GM12864 (cell line): ENCODE measurements at regions not wholly inside any gene's neighbourhood (a gene's known extent, or its start where the extent isn't known, plus 50 kb on each side); places are given as distances from the start of the nearest gene placed in this dataset.

ENCODE experiments used
- DNase-seq: peaks from one replicate; pipeline ENCODE4 v3.0.0-alpha.2; 2011; ENCODE audit warnings: low read depth
- H3K4me3 ChIP-seq: 2 replicates; pipeline ENCODE4 v1.5.1; 2011; ENCODE audit warnings: mild to moderate bottlenecking, low read depth, low read length, control low read depth
- CTCF ChIP-seq: IDR thresholded peaks from 2 replicates; pipeline ENCODE4 v1.5.1; 2011; ENCODE audit warnings: low read depth, mild to moderate bottlenecking, moderate library complexity, low read length, control low read depth, inconsistent platforms; ENCODE audit errors: missing control alignments

GRCh38 chr10:78804411-78805032, 264.2 kb upstream of the ZMIZ1 start:
- no peak for TF ChIP-seq CTCF

GRCh38 chr10:78805176-78805575, 263.6 kb upstream of the ZMIZ1 start:
- DNase-seq, result no peak
- TF ChIP-seq CTCF, result no peak
- no peak overlapping the region for H3K4me3 ChIP-seq

More at GRCh38 chr10:78804411-78805032, 264.2 kb upstream of the ZMIZ1 start:
- no peak overlapping the region for H3K4me3 ChIP-seq
- DNase-seq, result no peak

GRCh38 chr10:78806681-78807221, 262.0 kb upstream of the ZMIZ1 start:
- no peak for DNase-seq
- no peak overlapping the region for H3K4me3 ChIP-seq
- no peak for TF ChIP-seq CTCF

GRCh38 chr10:78807504-78808203, 261.1 kb upstream of the ZMIZ1 start:
- TF ChIP-seq CTCF, result no peak
- no peak for DNase-seq
- no peak overlapping the region for H3K4me3 ChIP-seq

GRCh38 chr10:78808286-78808685, 260.5 kb upstream of the ZMIZ1 start:
- no peak for TF ChIP-seq CTCF
- no peak for DNase-seq
- no peak overlapping the region for H3K4me3 ChIP-seq

GRCh38 chr10:78808736-78809367, 259.9 kb upstream of the ZMIZ1 start:
- no peak overlapping the region for H3K4me3 ChIP-seq
- no peak for DNase-seq
- TF ChIP-seq CTCF, result no peak

GRCh38 chr10:78811174-78811573, 257.6 kb upstream of the ZMIZ1 start:
- H3K4me3 ChIP-seq, result no peak overlapping the region
- no peak for DNase-seq
- no peak for TF ChIP-seq CTCF
